ENCODE measurements at regions not wholly inside any gene's neighbourhood (a gene's known extent, or its start where the extent isn't known, plus 50 kb on each side); places are given as distances from the start of the nearest gene placed in this dataset.
A peak's percentile ranks its signal among the peaks of the same experiment; 100 is the strongest.

DNA sequence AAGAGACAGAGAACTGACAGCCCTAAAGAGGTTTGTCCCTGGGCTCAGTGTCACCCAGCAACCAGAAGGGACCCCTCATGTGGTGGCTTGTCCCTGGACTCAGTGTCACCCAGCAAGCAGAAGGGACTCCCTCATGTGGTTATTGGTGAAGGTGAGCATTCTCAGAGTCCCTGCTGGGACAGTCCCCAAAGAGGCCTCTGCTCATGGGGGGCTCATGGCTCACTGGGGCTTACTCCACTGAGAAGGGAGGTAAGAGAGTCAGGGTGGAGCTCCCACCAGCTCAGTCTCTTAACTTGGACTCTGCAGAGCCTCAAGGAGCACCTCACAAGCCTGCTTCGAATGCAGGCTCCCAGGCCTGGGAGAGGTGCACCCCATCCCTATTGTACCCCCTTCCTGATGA lies 145.2 kb upstream of the COPS8 start:
- peak; percentile 51 for DNase-seq (ENCODE audit: low spot score)
- Histone ChIP-seq H3K27ac (no peak overlapping the region), H3K36me3 (no peaks in the 10 kb centered on the region), H3K27me3 (no peaks in the 10 kb centered on the region), H3K4me3 (no peak overlapping the region), H3K4me1 (no peaks in the 10 kb centered on the region), H3K9me3 (no peaks in the 10 kb centered on the region)
- TF ChIP-seq, protein P1, sequence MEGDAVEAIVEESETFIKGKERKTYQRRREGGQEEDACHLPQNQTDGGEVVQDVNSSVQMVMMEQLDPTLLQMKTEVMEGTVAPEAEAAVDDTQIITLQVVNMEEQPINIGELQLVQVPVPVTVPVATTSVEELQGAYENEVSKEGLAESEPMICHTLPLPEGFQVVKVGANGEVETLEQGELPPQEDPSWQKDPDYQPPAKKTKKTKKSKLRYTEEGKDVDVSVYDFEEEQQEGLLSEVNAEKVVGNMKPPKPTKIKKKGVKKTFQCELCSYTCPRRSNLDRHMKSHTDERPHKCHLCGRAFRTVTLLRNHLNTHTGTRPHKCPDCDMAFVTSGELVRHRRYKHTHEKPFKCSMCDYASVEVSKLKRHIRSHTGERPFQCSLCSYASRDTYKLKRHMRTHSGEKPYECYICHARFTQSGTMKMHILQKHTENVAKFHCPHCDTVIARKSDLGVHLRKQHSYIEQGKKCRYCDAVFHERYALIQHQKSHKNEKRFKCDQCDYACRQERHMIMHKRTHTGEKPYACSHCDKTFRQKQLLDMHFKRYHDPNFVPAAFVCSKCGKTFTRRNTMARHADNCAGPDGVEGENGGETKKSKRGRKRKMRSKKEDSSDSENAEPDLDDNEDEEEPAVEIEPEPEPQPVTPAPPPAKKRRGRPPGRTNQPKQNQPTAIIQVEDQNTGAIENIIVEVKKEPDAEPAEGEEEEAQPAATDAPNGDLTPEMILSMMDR (IDR thresholded peaks at IDR 0.05), result no peak

DNA sequence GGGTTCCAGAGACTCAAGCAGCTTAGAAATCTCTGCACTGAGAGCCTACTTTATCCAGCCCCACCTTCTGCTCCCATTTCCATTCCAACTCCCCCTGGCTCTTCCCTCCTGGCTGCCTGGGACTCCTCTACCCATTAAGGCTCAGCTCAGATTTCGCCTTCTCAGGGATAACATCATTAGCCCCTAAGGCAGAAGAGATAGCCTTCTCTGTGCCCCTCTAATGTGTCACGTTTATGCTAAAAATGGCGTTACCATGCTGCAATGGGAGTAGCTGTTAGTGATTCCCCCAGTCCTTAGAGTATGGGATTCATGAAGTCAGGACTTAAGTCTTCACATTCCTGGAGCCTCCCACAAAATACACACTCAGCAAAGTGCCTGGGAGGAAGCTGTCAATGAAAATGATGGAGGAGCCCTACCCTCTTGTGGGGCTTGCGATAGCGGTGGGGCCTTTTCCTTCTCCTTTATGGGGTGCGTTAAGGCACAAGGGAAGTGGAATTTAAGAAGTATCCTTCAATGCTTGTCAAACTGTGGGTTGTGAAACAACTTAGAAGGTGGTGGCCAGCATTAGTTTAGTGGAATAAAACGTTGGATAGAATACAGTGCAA lies 144.7 kb upstream of the COPS8 start:
- Histone ChIP-seq H3K9me3 (no peaks in the 10 kb centered on the region), H3K4me1 (no peaks in the 10 kb centered on the region), H3K27me3 (no peaks in the 10 kb centered on the region), H3K4me3 (no peak overlapping the region), H3K36me3 (no peaks in the 10 kb centered on the region), H3K27ac (no peak overlapping the region)
- TF ChIP-seq, protein P1 (IDR thresholded peaks at IDR 0.05), result no peak
- peak; percentile 54 for DNase-seq (ENCODE audit: low spot score)

DNA sequence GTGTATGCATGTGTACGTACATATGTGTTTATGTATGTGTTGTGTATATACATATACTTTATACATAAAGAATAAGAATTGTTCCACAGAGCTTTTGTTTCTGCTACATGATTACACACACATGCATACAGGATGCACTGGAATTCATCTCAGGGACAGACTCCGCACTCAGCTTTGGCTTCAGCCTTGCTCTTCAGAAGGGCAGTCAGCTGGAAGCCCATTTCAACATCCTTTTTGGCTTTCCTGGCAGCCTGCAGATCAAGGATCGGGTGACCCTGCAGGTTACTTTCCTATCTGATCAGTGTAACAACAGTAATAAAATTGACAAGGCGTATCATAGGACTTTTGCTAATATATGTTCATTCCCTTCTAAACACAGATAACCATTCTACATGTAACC lies 144.1 kb upstream of the COPS8 start:
- H3K4me3 ChIP-seq, result no peak overlapping the region
- no peak overlapping the region for H3K27ac ChIP-seq
- no peaks in the 10 kb centered on the region for H3K36me3 ChIP-seq
- H3K27me3 ChIP-seq, result no peaks in the 10 kb centered on the region
- DNase-seq (ENCODE audit: low spot score), result peak; percentile 23
- no peaks in the 10 kb centered on the region for H3K4me1 ChIP-seq
- TF ChIP-seq, protein P1 (IDR thresholded peaks at IDR 0.05), result no peak
- H3K9me3 ChIP-seq, result no peaks in the 10 kb centered on the region

DNA sequence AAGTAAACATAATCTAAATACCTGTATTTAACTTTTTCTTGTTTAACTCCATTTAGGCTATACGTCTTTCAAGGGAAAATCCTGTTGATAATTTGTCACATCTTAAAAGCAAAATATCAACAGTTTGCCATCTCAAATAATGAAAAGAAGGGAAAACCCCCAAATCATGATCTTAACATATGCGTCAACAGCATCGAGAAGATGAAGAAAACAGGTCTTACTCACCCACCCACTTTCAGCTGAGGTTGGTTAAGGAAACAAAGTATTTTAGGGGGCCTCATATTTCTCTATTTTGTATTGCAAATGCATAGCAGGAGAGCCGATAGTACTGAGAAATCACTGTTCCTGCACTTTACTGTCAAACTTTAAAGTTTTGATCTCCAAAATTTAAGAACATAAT lies 143.1 kb upstream of the COPS8 start:
- Histone ChIP-seq H3K4me3 (no peak overlapping the region), H3K36me3 (no peaks in the 10 kb centered on the region), H3K4me1 (no peaks in the 10 kb centered on the region), H3K27me3 (no peaks in the 10 kb centered on the region), H3K27ac (no peak overlapping the region), H3K9me3 (no peaks in the 10 kb centered on the region)
- TF ChIP-seq, protein P1 (IDR thresholded peaks at IDR 0.05), result no peak
- DNase-seq (ENCODE audit: low spot score), result no peak

DNA sequence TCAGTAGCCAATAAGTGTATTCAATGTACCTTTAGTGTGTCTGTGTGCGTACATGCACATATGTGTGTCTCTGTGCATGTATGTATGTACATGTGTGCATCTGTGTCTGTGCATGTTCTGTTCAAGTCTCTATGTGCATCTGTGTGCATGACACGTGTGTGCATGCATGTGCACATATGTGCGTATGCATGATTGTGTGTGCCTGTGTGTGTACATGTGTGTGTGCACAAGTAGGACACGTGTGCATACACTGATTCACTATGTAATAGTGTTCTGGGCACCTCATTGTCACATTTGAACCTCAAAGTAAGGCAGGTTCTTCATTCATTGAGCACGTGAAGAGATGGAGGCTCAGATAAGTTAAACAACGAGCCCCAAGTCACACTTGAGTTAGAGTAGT lies 142.6 kb upstream of the COPS8 start:
- H3K4me1 ChIP-seq, result no peaks in the 10 kb centered on the region
- peak; percentile 40 for DNase-seq (ENCODE audit: low spot score)
- no peaks in the 10 kb centered on the region for H3K36me3 ChIP-seq

More for the DNA sequence above, 142.6 kb upstream of the COPS8 start:
- H3K27ac ChIP-seq, result no peak overlapping the region
- no peaks in the 10 kb centered on the region for H3K9me3 ChIP-seq
- TF ChIP-seq, protein P1 (IDR thresholded peaks at IDR 0.05), result no peak
- H3K27me3 ChIP-seq, result no peaks in the 10 kb centered on the region
- no peak overlapping the region for H3K4me3 ChIP-seq
